GM12891 (cell line): ENCODE measurements at regions not wholly inside any gene's neighbourhood (a gene's known extent, or its start where the extent isn't known, plus 50 kb on each side); places are given as distances from the start of the nearest gene placed in this dataset.

Experiments used
- PAX5 ChIP-seq: IDR thresholded peaks from 2 replicates; pipeline ENCODE4 v1.6.1; 2011; ENCODE audit warnings: low read length, moderate library complexity, mild to moderate bottlenecking; ENCODE audit not compliant: insufficient read depth, severe bottlenecking
- POLR2A ChIP-seq: IDR thresholded peaks from 2 replicates; pipeline ENCODE4 v1.6.1; 2011; ENCODE audit warnings: low read depth, low read length, control low read depth
- POLR2AphosphoS5 ChIP-seq: IDR thresholded peaks from 2 replicates; pipeline ENCODE4 v1.6.1; 2011; ENCODE audit warnings: low read depth, low read length, control low read depth
- SPI1 ChIP-seq: IDR thresholded peaks from 2 replicates; pipeline ENCODE4 v1.6.1; 2011; ENCODE audit warnings: low read depth, low read length, control low read depth
- TAF1 ChIP-seq: IDR thresholded peaks from 2 replicates; pipeline ENCODE4 v1.6.1; 2011; ENCODE audit warnings: low read depth, low read length, control low read depth

- TF ChIP-seq SPI1, result no peak
- TF ChIP-seq TAF1, result no peak
- no peak for TF ChIP-seq POLR2AphosphoS5
- TF ChIP-seq POLR2A, result no peak
- TF ChIP-seq PAX5, result no peak
Observed at GRCh38 chr10:120989996-120990598, 138.9 kb downstream of the WDR11 start.
